ENCODE measurements at regions not wholly inside any gene's neighbourhood (a gene's known extent, or its start where the extent isn't known, plus 50 kb on each side); places are given as distances from the start of the nearest gene placed in this dataset.

- TF ChIP-seq, protein P1, sequence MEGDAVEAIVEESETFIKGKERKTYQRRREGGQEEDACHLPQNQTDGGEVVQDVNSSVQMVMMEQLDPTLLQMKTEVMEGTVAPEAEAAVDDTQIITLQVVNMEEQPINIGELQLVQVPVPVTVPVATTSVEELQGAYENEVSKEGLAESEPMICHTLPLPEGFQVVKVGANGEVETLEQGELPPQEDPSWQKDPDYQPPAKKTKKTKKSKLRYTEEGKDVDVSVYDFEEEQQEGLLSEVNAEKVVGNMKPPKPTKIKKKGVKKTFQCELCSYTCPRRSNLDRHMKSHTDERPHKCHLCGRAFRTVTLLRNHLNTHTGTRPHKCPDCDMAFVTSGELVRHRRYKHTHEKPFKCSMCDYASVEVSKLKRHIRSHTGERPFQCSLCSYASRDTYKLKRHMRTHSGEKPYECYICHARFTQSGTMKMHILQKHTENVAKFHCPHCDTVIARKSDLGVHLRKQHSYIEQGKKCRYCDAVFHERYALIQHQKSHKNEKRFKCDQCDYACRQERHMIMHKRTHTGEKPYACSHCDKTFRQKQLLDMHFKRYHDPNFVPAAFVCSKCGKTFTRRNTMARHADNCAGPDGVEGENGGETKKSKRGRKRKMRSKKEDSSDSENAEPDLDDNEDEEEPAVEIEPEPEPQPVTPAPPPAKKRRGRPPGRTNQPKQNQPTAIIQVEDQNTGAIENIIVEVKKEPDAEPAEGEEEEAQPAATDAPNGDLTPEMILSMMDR (IDR thresholded peaks at IDR 0.05), result no peak
- no peak for TF ChIP-seq POLR2A (IDR thresholded peaks at IDR 0.05)
These were observed 814.8 kb downstream of the BRD1 start for GRCh38 chr22:49012712-49013395.

Measured in esophagus squamous epithelium (tissue), 4 donors.